Stimulated activated CD8-positive, alpha-beta memory T cell treated with anti-CD3 and anti-CD28 coated beads, Interleukin-12 subunit alpha, Interleukin-12 subunit beta, amount 100 ng/mL, for 24 hours (primary cell): ENCODE measurements at regions not wholly inside any gene's neighbourhood (a gene's known extent, or its start where the extent isn't known, plus 50 kb on each side); places are given as distances from the start of the nearest gene placed in this dataset.

Source experiments
- DNase-seq: peaks from one replicate; pipeline ENCODE4 v3.0.0-alpha.2; 2020; ENCODE audit errors: extremely low read depth

- DNase-seq: no peak
These were observed 52.0 kb upstream of the GRAMD1B start for GRCh38 chr11:123378096-123378495.

GRCh38 chr11:123377355-123377754 lies 52.7 kb upstream of the GRAMD1B start:
- DNase-seq: no peak

GRCh38 chr11:123375832-123376231 lies 54.2 kb upstream of the GRAMD1B start:
- no peak for DNase-seq

- no peak for DNase-seq
These were observed 55.5 kb upstream of the GRAMD1B start for GRCh38 chr11:123374622-123374968.

- DNase-seq: no peak
These were observed 56.1 kb upstream of the GRAMD1B start for GRCh38 chr11:123373754-123374621.

- no peak for DNase-seq
These were observed 58.4 kb upstream of the GRAMD1B start for GRCh38 chr11:123371506-123372297.

- no peak for DNase-seq
These were observed 63.1 kb upstream of the GRAMD1B start for GRCh38 chr11:123366924-123367323.

GRCh38 chr11:123365955-123366354 lies 64.1 kb upstream of the GRAMD1B start:
- no peak for DNase-seq

GRCh38 chr11:123364080-123364479 lies 66.0 kb upstream of the GRAMD1B start:
- no peak for DNase-seq

- DNase-seq: no peak
These were observed 66.5 kb upstream of the GRAMD1B start for GRCh38 chr11:123363556-123363955.

- no peak for DNase-seq
These were observed 67.1 kb upstream of the GRAMD1B start for GRCh38 chr11:123362941-123363340.

- no peak for DNase-seq
These were observed 67.9 kb upstream of the GRAMD1B start for GRCh38 chr11:123362186-123362585.

- DNase-seq: no peak
These were observed 69.0 kb upstream of the GRAMD1B start for GRCh38 chr11:123361110-123361509.

GRCh38 chr11:123360267-123360936 lies 69.7 kb upstream of the GRAMD1B start:
- no peak for DNase-seq

- DNase-seq: no peak
These were observed 71.9 kb upstream of the GRAMD1B start for GRCh38 chr11:123357990-123358827.

GRCh38 chr11:123357353-123357989 lies 72.6 kb upstream of the GRAMD1B start:
- no peak for DNase-seq

GRCh38 chr11:123356539-123356938 lies 73.5 kb upstream of the GRAMD1B start:
- no peak for DNase-seq

GRCh38 chr11:123354371-123354975 lies 75.6 kb upstream of the GRAMD1B start:
- no peak for DNase-seq

- DNase-seq: no peak
These were observed 78.7 kb upstream of the GRAMD1B start for GRCh38 chr11:123351375-123351774.

- no peak for DNase-seq
These were observed 80.7 kb upstream of the GRAMD1B start for GRCh38 chr11:123349382-123349781.
